ENCODE measurements at regions not wholly inside any gene's neighbourhood (a gene's known extent, or its start where the extent isn't known, plus 50 kb on each side); places are given as distances from the start of the nearest gene placed in this dataset.
"Not testable (repeated sequence)": the region's sequence is repeated elsewhere in the genome, so short reads cannot be mapped to it uniquely, and the experiment has no call there.

DNA sequence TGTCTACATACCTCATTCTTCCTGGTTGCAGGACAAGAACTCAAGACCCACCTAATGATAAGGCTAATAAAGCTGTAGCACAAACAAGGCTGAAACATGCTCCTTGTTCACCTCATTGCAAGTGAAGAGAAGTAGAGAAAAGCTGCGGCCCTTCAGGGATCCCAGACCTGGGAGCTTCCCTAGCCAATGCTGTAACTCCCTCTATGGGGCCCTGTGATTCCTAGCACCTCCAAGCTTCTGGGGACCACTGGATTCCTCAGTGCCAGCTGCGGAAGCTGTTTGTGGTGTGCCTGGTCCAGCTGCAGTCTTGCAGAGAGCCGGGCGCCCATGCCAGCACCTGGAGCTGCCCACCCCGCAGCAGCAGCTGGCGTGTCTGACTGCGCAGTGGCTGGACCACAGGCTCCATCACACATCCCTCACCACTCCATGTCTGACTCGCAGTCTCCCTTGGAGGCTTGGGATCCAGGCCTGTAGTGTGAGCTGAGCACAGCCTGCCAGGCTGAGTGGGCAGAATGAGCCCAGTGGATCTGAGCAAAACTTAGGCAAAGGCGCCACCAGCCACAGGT is 737.2 kb upstream of the GJE1 start:
- Histone ChIP-seq H3K27ac (no peak overlapping the region), H3K4me3 (no peak overlapping the region)
- DNase-seq (ENCODE audit: low spot score) = no peak
- TF ChIP-seq, protein P1, sequence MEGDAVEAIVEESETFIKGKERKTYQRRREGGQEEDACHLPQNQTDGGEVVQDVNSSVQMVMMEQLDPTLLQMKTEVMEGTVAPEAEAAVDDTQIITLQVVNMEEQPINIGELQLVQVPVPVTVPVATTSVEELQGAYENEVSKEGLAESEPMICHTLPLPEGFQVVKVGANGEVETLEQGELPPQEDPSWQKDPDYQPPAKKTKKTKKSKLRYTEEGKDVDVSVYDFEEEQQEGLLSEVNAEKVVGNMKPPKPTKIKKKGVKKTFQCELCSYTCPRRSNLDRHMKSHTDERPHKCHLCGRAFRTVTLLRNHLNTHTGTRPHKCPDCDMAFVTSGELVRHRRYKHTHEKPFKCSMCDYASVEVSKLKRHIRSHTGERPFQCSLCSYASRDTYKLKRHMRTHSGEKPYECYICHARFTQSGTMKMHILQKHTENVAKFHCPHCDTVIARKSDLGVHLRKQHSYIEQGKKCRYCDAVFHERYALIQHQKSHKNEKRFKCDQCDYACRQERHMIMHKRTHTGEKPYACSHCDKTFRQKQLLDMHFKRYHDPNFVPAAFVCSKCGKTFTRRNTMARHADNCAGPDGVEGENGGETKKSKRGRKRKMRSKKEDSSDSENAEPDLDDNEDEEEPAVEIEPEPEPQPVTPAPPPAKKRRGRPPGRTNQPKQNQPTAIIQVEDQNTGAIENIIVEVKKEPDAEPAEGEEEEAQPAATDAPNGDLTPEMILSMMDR (IDR thresholded peaks at IDR 0.05) = no peak

DNA sequence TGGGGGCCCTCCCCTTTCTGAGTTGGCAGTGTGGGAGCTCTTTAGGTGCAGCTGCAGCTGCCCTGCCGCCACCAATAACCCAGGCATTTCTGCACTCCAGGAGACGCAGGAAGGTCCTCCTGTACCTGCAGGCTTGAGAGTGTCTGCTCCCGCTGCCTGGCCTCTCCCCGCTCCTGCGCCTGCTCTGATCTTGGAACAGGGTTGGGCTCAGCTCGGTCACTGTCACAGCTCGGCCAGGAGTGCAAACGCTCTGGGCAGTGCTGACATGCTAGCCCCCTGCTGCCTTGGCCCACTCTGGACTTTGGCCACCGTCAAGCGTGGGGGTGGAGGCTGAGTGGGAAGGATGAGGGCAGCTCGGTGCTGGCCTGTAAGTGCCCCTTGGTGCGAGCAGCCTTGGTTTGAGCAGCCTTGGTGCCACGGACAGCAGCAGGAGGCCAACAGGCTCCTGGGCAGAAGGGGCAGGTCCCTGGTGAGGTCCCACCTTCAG is 738.1 kb upstream of the GJE1 start:
- Histone ChIP-seq H3K4me3 (no peak overlapping the region), H3K27ac (no peak overlapping the region)
- TF ChIP-seq, protein P1 (IDR thresholded peaks at IDR 0.05) = no peak
- no peak for DNase-seq (ENCODE audit: low spot score)

DNA sequence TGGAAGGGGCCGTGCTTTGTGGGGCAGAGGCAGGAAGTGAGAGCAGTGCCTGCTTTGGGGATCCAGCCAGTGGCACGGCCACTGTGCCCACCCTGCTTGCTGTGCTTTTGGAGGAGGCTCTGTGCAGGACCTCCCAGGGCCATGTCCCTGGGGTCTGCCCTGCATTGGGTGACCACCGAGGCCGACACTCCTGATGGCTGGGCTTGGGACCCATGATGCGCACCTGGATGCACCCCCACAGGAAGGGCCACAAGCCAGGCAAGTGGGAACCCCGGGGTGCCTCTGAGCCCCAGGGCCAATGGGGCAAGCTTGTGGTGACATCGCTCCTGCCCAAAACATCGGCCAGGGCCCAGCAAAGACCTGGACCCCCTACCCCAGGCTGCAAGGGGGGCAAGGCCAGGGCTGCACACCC is 738.6 kb upstream of the GJE1 start:
- Histone ChIP-seq H3K27ac (no peak overlapping the region), H3K4me3 (no peak overlapping the region)
- DNase-seq (ENCODE audit: low spot score) = no peak
- TF ChIP-seq, protein P1 (IDR thresholded peaks at IDR 0.05) = no peak

DNA sequence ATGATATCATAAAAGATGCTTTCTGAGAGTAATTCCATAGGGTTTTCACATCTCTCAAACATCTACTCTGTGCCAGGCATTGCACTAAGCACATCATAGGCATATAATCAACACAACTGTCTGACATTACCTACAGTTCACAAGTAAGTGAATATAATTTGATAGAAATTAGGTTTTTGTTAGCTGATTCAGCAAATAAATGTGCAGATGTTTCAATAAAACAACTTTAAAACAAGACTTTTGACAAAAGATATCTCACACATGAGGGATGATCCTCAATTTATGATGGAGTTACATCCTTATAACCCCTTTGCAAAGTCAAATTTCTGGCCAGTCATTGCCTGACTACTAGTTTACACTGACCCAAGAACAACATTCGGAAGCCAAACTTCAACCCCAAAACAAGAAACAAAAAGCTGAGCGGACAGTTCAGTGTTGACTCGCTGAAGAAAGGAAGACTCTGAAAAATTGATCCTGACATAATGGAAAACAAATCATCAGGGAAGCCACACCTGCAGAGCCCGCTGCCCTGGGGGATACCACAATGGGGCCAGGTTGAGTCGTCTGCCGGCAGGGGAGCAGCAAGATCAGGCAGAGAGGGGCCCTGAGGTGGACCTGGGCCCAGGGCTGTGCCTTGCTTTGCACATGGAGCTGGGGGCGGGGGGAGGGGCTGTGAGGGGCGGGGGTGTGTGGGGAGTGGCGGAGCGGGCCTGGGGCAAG is 739.2 kb upstream of the GJE1 start:
- Histone ChIP-seq H3K27ac (no peak overlapping the region), H3K4me3 (no peak overlapping the region)
- TF ChIP-seq, protein P1 (IDR thresholded peaks at IDR 0.05) = no peak
- DNase-seq (ENCODE audit: low spot score) = no peak

DNA sequence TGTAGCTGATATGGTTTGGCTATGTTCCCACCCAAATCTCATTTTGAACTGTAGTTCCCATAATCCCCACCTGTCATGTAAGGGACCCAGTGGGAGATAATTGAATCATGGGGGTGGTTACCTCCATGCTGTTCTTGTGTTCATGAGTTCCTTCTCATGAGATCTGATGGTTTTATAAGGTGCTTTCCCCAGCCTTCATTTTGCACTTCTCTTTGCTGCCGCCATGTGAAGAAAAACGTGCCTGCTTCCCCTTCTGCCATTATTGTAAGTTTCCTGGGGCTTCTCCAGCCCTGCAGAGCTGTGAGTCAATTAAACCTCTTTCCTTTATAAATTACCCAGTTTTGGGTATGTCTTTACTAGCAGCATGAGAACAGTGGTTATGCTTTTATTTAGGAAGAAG is 741.6 kb upstream of the GJE1 start:
- H3K27ac ChIP-seq = not testable (repeated sequence)

DNA sequence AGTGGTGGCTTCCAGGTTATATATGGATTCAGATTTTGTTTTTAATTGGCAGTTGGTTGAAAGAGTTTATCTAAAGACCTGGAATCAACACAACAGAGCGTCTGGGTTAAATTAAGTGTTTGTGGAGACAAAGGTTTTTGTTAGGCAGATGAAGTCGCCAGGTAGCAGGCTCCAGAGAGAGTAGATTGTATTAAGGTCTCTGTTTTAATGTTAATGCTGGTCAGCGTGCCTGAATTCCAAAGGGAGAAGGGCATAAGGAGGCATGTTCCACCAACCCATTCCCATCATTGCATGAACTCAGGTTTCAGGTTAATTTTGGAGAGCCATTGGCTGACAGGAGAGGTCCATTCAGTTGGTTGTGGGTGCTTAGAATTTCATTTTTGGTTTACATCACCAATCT is 744.1 kb upstream of the GJE1 start:
- H3K4me3 ChIP-seq = no peak overlapping the region
- TF ChIP-seq, protein P1 (IDR thresholded peaks at IDR 0.05) = no peak
- no peak overlapping the region for H3K27ac ChIP-seq
- no peak for DNase-seq (ENCODE audit: low spot score)

More for the DNA sequence above, 741.6 kb upstream of the GJE1 start:
- DNase-seq (ENCODE audit: low spot score); H3K4me3 ChIP-seq: not testable (repeated sequence)

DNA sequence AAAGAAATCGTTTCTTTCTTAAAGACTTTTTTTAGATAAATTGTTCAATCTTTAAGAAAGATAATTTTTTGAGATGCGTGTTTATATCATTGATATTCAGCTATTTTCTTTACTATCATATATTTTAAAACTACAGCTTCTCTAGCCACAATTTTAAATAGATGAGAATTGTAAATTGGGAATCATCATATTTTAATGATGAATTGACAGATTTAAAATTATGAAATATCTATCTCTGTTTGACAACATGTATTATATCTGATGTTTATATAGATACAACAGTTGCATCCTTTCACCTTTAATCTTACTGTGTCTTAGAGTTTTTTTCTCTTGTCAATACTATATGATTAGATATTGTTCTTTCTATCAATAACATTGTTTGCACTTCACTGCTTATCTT is 762.3 kb upstream of the GJE1 start:
- Histone ChIP-seq H3K27ac (no peak overlapping the region), H3K4me3 (no peak overlapping the region)
- DNase-seq (ENCODE audit: low spot score) = no peak
- TF ChIP-seq, protein P1 (IDR thresholded peaks at IDR 0.05) = no peak

DNA sequence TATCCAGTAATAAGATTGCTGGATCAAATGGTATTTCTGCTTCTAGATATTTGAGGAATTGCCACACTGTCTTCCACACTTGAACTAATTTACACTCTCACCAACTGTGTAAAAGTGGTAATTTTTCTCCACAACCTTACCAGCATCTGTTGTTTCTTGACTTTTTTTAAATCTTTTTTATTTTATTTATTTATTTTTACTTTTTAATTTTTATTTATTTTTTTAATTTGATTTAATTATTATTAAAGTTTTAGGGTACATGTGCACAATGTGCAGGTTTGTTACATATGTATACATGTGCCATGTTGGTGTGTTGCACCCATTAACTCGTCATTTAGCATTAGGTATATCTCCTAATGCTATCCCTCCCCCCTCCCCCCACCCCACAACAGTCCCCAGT is 765.9 kb upstream of the GJE1 start:
- H3K4me3 ChIP-seq; DNase-seq (ENCODE audit: low spot score); H3K27ac ChIP-seq: not testable (repeated sequence)

Data from coronary artery (tissue), 2 donors.